Suprapubic skin (tissue), 3 donors: ENCODE measurements at regions not wholly inside any gene's neighbourhood (a gene's known extent, or its start where the extent isn't known, plus 50 kb on each side); places are given as distances from the start of the nearest gene placed in this dataset.

ENCODE experiments used
- CTCF ChIP-seq, 2 donors: fragments of 200-600 bp in 1 of 2; fragments of 450-650 bp in 1 of 2; sonication (generic) in 1 of 2; IDR thresholded peaks; one replicate each; pipeline ENCODE4 v1.5.1; 2016 to 2019; ENCODE audit warnings: antibody characterized with exemption in 2 of 2, mild to moderate bottlenecking in 1 of 2, moderate library complexity in 1 of 2
- POLR2A ChIP-seq, 2 donors: fragments of 450-650 bp; IDR thresholded peaks; one replicate each; pipeline ENCODE4 v1.6.1; 2017; ENCODE audit warnings: antibody characterized with exemption in 2 of 2, mild to moderate bottlenecking in 2 of 2, moderate library complexity in 2 of 2

- no peak for TF ChIP-seq CTCF (IDR thresholded peaks at IDR 0.05)
- TF ChIP-seq POLR2A (IDR thresholded peaks at IDR 0.05) = no peak
Measured at GRCh38 chr6:62615366-62616015, 329.5 kb upstream of the KHDRBS2 start.
